HS-27A (cell line): ENCODE measurements at regions not wholly inside any gene's neighbourhood (a gene's known extent, or its start where the extent isn't known, plus 50 kb on each side); places are given as distances from the start of the nearest gene placed in this dataset.

Source experiments
- DNase-seq: peaks from one replicate; pipeline ENCODE4 v3.0.0-alpha.2; 2012; ENCODE audit warnings: low read depth, missing footprints

GRCh38 chr12:67370979-67371378, 101.8 kb downstream of the CAND1 start:
- no peak for DNase-seq

- DNase-seq, result no peak
Measured at GRCh38 chr12:67377021-67377420, 107.9 kb downstream of the CAND1 start.

- no peak for DNase-seq
Measured at GRCh38 chr12:67377541-67377940, 108.4 kb downstream of the CAND1 start.

- DNase-seq, result no peak
Measured at GRCh38 chr12:67382241-67382871, 113.2 kb downstream of the CAND1 start.

GRCh38 chr12:67386869-67387565, 117.9 kb downstream of the CAND1 start:
- no peak for DNase-seq

GRCh38 chr12:67388331-67389138, 119.4 kb downstream of the CAND1 start:
- no peak for DNase-seq

GRCh38 chr12:67390273-67390672, 121.1 kb downstream of the CAND1 start:
- no peak for DNase-seq

GRCh38 chr12:67391034-67391433, 121.9 kb downstream of the CAND1 start:
- no peak for DNase-seq

GRCh38 chr12:67391656-67392055, 122.5 kb downstream of the CAND1 start:
- DNase-seq, result no peak

GRCh38 chr12:67394550-67394949, 125.4 kb downstream of the CAND1 start:
- no peak for DNase-seq

GRCh38 chr12:67400742-67401141, 131.6 kb downstream of the CAND1 start:
- DNase-seq, result no peak

- DNase-seq, result no peak
Measured at GRCh38 chr12:67410246-67410645, 141.1 kb downstream of the CAND1 start.

GRCh38 chr12:67410667-67411067, 141.5 kb downstream of the CAND1 start:
- no peak for DNase-seq

- DNase-seq, result no peak
Measured at GRCh38 chr12:67411562-67411961, 142.4 kb downstream of the CAND1 start.

GRCh38 chr12:67413577-67413976, 144.4 kb downstream of the CAND1 start:
- DNase-seq, result no peak

GRCh38 chr12:67414011-67414715, 145.0 kb downstream of the CAND1 start:
- no peak for DNase-seq

- DNase-seq, result no peak
Measured at GRCh38 chr12:67415473-67415872, 146.3 kb downstream of the CAND1 start.

- no peak for DNase-seq
Measured at GRCh38 chr12:67419810-67420209, 150.7 kb downstream of the CAND1 start.

GRCh38 chr12:67420506-67420905, 151.3 kb downstream of the CAND1 start:
- DNase-seq, result no peak

GRCh38 chr12:67422081-67422480, 152.9 kb downstream of the CAND1 start:
- no peak for DNase-seq

- no peak for DNase-seq
Measured at GRCh38 chr12:67424784-67425183, 155.6 kb downstream of the CAND1 start.

GRCh38 chr12:67425394-67425793, 156.2 kb downstream of the CAND1 start:
- DNase-seq, result no peak
